Adrenal gland (tissue), 9 donors: ENCODE measurements at regions not wholly inside any gene's neighbourhood (a gene's known extent, or its start where the extent isn't known, plus 50 kb on each side); places are given as distances from the start of the nearest gene placed in this dataset.

Source experiments
- DNase-seq, 7 donors: peaks; one replicate each; pipeline ENCODE4 v3.0.0-alpha.2; 2019 to 2020
- H3K27ac ChIP-seq, 5 donors: fragments of 200-600 bp; sonication (generic) in 4 of 5; 1 replicate in 3 of 5; 2 replicates in 2 of 5; pipeline versions ENCODE4 v1.5.1 to v1.8.0; 2016 to 2020; ENCODE audit warnings: mild to moderate bottlenecking in 1 of 5
- H3K27me3 ChIP-seq: fragments of 200-600 bp; 2 replicates; pipeline ENCODE4 v1.8.0; 2021
- H3K36me3 ChIP-seq, 2 donors: fragments of 200-600 bp; replicated peaks in 1 of 2; 1 replicate in 1 of 2; 2 replicates in 1 of 2; pipeline versions ENCODE4 v1.5.1 to v1.8.0; 2018 to 2022
- H3K4me1 ChIP-seq, 2 donors: fragments of 200-600 bp; replicated peaks in 1 of 2; 1 replicate in 1 of 2; 2 replicates in 1 of 2; pipeline versions ENCODE4 v1.5.1 to v1.8.0; 2018 to 2021
- H3K4me3 ChIP-seq, 4 donors: fragments of 200-600 bp; sonication (generic) in 3 of 4; one replicate each; pipeline ENCODE4 v1.5.1; 2016 to 2018
- H3K9me3 ChIP-seq, 3 donors: fragments of 200-600 bp; sonication (generic) in 1 of 3; replicated peaks in 1 of 3; 1 replicate in 2 of 3; 2 replicates in 1 of 3; pipeline versions ENCODE4 v1.5.1 to v1.8.0; 2016 to 2021
- POLR2A ChIP-seq, 2 donors: fragments of 450-650 bp; IDR thresholded peaks; one replicate each; pipeline ENCODE4 v1.6.1; 2017; ENCODE audit warnings: antibody characterized with exemption in 2 of 2, mild to moderate bottlenecking in 2 of 2, moderate library complexity in 1 of 2
- whole genome bisulfite sequencing, 4 donors: extraction: QIAGEN DNeasy Blood & Tissue Kit in 2 of 4; methylation state at CpG; one replicate each; pipeline versions ENCODE4 v1.1.5 to v1.1.7; 2013 to 2017; 5-methylcytosine and 5-hydroxymethylcytosine counted together
- intact Hi-C, 2 donors: fragments of 100-400 bp; cut with DNase I; formaldehyde crosslinking; loops; one replicate each; pipeline versions ENCODE4 v1.14.1 to v1.15.0; 2022 to 2023
- TF ChIP-seq, protein P1 (sequence below), 6 experiments: fragments of 450-650 bp in 4 of 6; fragments of 200-600 bp in 2 of 6; sonication (generic) in 1 of 6; IDR thresholded peaks; 1 replicate in 5 of 6; 2 replicates in 1 of 6; pipeline versions ENCODE4 v1.5.1 to v1.8.0; 2016 to 2021; ENCODE audit warnings: antibody characterized with exemption in 6 of 6, mild to moderate bottlenecking in 2 of 6, moderate library complexity in 1 of 6
- donor health status: healthy with polysubstance abuse.
- donor health status: Bipolar disorder and iron deficiency.
- donor health status: DM: yes; HTN: yes; CAD: no.
- donor health status: DM: no; HTN: no; CAD: no.
- donor health status: DM: no; HTN: no; CAD: no.

DNA sequence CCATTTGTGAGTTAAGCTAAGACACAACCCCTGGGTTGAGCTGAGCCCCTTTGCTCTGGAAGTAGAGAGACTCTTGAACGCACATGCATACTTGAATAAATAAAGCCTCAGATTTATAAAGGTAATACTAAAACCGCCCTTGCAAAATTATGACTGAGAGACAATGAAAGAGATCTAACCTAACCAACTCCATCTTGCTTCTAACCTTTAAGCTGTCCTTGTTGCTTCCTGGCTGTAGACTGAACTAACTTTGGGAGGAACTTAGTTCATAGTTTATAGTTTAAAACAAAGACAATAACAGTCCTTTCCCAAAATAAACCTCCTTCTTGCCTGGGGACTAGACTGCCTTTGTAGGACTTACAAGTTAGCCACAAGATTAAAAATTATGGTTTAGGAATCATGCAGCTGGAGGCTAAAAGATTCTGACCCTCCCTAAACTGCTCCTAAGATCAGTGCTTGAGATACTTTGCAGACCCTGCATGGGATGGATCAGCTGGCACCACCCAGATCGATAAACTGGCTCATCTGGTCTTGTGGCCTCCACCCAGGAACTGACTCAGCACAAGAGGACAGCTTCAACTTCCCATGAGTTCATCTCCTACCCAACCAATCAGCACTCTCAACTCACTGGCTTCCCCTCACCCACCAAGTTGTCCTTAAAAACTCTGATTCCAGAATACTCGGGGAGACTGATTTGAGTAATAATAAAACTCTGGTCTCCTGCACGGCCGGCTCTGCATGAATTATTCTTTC, 240.2 kb upstream of the SLC14A2 start:
- intact Hi-C loops = no loop called here
- H3K4me1 ChIP-seq = no peaks in the 10 kb centered on the region
- DNase-seq = no peak
- no peaks in the 10 kb centered on the region for H3K9me3 ChIP-seq
- 76 to 86% (median 80%) methylated on average over 6 of the region's 6 CpGs for WGBS, 4 donors
- H3K27ac ChIP-seq = no peak overlapping the region
- H3K36me3 ChIP-seq = no peaks in the 10 kb centered on the region
- TF ChIP-seq, protein P1, sequence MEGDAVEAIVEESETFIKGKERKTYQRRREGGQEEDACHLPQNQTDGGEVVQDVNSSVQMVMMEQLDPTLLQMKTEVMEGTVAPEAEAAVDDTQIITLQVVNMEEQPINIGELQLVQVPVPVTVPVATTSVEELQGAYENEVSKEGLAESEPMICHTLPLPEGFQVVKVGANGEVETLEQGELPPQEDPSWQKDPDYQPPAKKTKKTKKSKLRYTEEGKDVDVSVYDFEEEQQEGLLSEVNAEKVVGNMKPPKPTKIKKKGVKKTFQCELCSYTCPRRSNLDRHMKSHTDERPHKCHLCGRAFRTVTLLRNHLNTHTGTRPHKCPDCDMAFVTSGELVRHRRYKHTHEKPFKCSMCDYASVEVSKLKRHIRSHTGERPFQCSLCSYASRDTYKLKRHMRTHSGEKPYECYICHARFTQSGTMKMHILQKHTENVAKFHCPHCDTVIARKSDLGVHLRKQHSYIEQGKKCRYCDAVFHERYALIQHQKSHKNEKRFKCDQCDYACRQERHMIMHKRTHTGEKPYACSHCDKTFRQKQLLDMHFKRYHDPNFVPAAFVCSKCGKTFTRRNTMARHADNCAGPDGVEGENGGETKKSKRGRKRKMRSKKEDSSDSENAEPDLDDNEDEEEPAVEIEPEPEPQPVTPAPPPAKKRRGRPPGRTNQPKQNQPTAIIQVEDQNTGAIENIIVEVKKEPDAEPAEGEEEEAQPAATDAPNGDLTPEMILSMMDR (IDR thresholded peaks at IDR 0.05) = no peak
- TF ChIP-seq POLR2A (IDR thresholded peaks at IDR 0.05) = no peak
- no peaks in the 10 kb centered on the region for H3K27me3 ChIP-seq
- no peak overlapping the region for H3K4me3 ChIP-seq

DNA sequence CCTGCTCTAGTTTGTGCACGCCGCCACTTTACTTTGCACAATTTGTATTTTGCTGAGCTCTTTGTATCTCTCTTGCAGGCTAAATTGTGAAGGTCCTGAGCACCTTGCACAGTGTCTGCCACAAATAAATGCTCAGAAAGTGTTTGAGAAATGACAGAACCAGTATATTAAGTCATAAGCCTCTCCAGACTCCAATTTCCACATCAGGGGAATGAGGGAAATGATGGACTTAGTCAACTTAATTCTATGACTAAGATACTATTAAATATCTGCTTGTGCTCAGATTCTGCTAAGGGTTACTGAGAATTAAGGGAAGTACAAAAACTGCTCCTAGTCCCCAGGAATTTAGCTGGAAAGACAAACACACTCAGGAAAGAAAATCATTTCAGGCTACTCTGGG, 239.1 kb upstream of the SLC14A2 start:
- H3K27ac ChIP-seq = no peak overlapping the region
- H3K9me3 ChIP-seq = no peaks in the 10 kb centered on the region
- WGBS, 4 donors = 92 to 98% (median 97%) methylated on average over 2 of the region's 2 CpGs
- DNase-seq = no peak
- H3K4me3 ChIP-seq = no peak overlapping the region
- intact Hi-C loops = no loop called here
- H3K4me1 ChIP-seq = no peaks in the 10 kb centered on the region
- TF ChIP-seq, protein P1 (IDR thresholded peaks at IDR 0.05) = no peak
- no peak for TF ChIP-seq POLR2A (IDR thresholded peaks at IDR 0.05)
- H3K27me3 ChIP-seq = no peaks in the 10 kb centered on the region
- H3K36me3 ChIP-seq = no peaks in the 10 kb centered on the region

DNA sequence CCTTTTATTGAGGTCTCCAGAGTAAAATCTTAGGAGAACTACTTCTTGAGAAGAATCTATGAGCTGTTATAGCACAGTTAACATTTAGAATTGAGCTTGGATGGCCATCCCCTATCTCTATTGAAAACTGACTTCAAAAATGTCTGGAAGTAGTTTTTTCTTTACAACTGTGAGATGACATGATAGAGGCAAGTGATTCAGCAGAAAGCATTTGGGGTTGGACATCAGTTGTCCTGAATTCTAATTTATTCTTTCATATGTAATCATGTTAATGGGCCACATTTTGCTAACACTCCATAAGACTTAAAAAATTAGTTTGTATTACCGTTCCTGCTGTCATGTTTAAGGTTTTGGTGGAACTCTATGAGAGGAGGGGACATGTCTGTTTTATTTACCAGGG, 237.0 kb upstream of the SLC14A2 start:
- no peaks in the 10 kb centered on the region for H3K9me3 ChIP-seq
- intact Hi-C loops = no loop called here
- WGBS, 4 donors = 36 to 83% (median 74%) methylated on average over 1 of the region's 1 CpG

DNA sequence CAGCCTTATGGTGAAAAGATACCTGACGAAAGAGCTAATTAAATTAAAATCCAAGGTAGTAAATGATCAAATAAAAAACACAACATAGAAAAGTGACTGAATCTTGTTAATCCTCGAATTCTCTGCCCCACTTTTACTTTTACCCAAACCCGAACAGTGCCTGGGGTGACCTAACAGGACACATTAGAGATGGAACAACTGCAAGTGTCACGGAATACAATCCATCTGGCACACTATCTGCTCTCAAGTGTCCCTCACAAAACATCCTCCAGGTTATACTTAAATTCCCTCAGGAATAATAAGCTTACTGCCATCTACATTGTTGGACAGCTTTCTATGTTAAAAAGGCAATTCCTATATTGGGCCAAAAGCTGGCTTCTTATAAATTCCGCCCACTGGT, 236.3 kb upstream of the SLC14A2 start:
- no peak overlapping the region for H3K4me3 ChIP-seq
- H3K27ac ChIP-seq = no peak overlapping the region
- intact Hi-C loops = no loop called here
- H3K27me3 ChIP-seq = no peaks in the 10 kb centered on the region
- no peak for TF ChIP-seq POLR2A (IDR thresholded peaks at IDR 0.05)
- TF ChIP-seq, protein P1 (IDR thresholded peaks at IDR 0.05) = no peak
- H3K36me3 ChIP-seq = no peaks in the 10 kb centered on the region
- WGBS, 4 donors = 81 to 87% (median 83%) methylated on average over 5 of the region's 5 CpGs
- no peaks in the 10 kb centered on the region for H3K4me1 ChIP-seq
- no peak for DNase-seq
- H3K9me3 ChIP-seq = no peaks in the 10 kb centered on the region

More for the DNA sequence above, 237.0 kb upstream of the SLC14A2 start:
- Histone ChIP-seq H3K4me1 (no peaks in the 10 kb centered on the region), H3K27ac (no peak overlapping the region), H3K36me3 (no peaks in the 10 kb centered on the region), H3K27me3 (no peaks in the 10 kb centered on the region), H3K4me3 (no peak overlapping the region)
- TF ChIP-seq, protein P1 (IDR thresholded peaks at IDR 0.05) = no peak
- TF ChIP-seq POLR2A (IDR thresholded peaks at IDR 0.05) = no peak
- no peak for DNase-seq
